HL-60 (cell line): ENCODE measurements at regions not wholly inside any gene's neighbourhood (a gene's known extent, or its start where the extent isn't known, plus 50 kb on each side); places are given as distances from the start of the nearest gene placed in this dataset.
A peak's percentile ranks its signal among the peaks of the same experiment; 100 is the strongest.

Experiments used
- DNase-seq, 2 experiments: peaks; one replicate each; pipeline ENCODE4 v3.0.0-alpha.2; 2010 to 2020; ENCODE audit warnings: low read depth in 1 of 2, low spot score in 1 of 2
- H3K27ac ChIP-seq: fragments of 250-450 bp; sonication (Bioruptor Pico); replicated peaks from 2 replicates; pipeline ENCODE4 v1.5.1; 2020; ENCODE audit warnings: mild to moderate bottlenecking, moderate library complexity
- H3K27me3 ChIP-seq: fragments of 250-450 bp; sonication (Bioruptor Pico); 2 replicates; pipeline ENCODE4 v1.5.1; 2021; ENCODE audit warnings: mild to moderate bottlenecking, moderate library complexity; ENCODE audit not compliant: insufficient read depth, poor library complexity, severe bottlenecking
- H3K4me3 ChIP-seq: replicated peaks from 2 replicates; pipeline ENCODE4 v1.5.1; 2011; ENCODE audit warnings: mild to moderate bottlenecking, control low read depth, low read length; ENCODE audit not compliant: insufficient read depth
- CTCF ChIP-seq: IDR thresholded peaks from one replicate; pipeline ENCODE4 v1.5.1; 2011; ENCODE audit warnings: low read length, control low read depth, inconsistent platforms; ENCODE audit not compliant: insufficient read depth
- GABPA ChIP-seq: IDR thresholded peaks from 2 replicates; pipeline ENCODE4 v1.6.1; 2012; ENCODE audit warnings: low read depth
- POLR2AphosphoS5 ChIP-seq: IDR thresholded peaks from 2 replicates; pipeline ENCODE4 v1.6.1; 2012; ENCODE audit warnings: low read depth
- REST ChIP-seq: IDR thresholded peaks from 2 replicates; pipeline ENCODE4 v1.6.1; 2012; ENCODE audit warnings: low read depth; ENCODE audit not compliant: insufficient replicate concordance
- SPI1 ChIP-seq: IDR thresholded peaks from 2 replicates; pipeline ENCODE4 v1.6.1; 2012; ENCODE audit warnings: low read depth, mild to moderate bottlenecking, borderline replicate concordance

- H3K27me3 ChIP-seq: no peaks in the 10 kb centered on the region
- no peak overlapping the region for H3K4me3 ChIP-seq
- peak overlapping the region; percentile 58 for H3K27ac ChIP-seq
- DNase-seq: peak; percentile 93 to 94
- TF ChIP-seq SPI1: peak; percentile 98
- peak; percentile 73 for TF ChIP-seq POLR2AphosphoS5
- no peak for TF ChIP-seq REST
Measured at GRCh38 chr7:16933296-16934279, 51.8 kb upstream of the AGR3 start.

- no peak for TF ChIP-seq CTCF
- no peak for TF ChIP-seq SPI1
- no peak for TF ChIP-seq POLR2AphosphoS5
- no peak for TF ChIP-seq REST
- no peak for TF ChIP-seq GABPA
- DNase-seq: no peak
- Histone ChIP-seq H3K4me3 (no peak overlapping the region), H3K27me3 (no peaks in the 10 kb centered on the region), H3K27ac (peak overlapping the region; percentile 46; the same call in 1 of the 2 replicates)
Measured at GRCh38 chr7:16934722-16935340, 53.0 kb upstream of the AGR3 start.

- no peak overlapping the region for H3K4me3 ChIP-seq
- no peak for DNase-seq
- H3K27ac ChIP-seq: no peak overlapping the region
- no peaks in the 10 kb centered on the region for H3K27me3 ChIP-seq
- TF ChIP-seq REST (no peak), POLR2AphosphoS5 (no peak), SPI1 (no peak), CTCF (no peak), GABPA (no peak)
Measured at GRCh38 chr7:16935341-16935735, 53.6 kb upstream of the AGR3 start.
